ENCODE measurements at regions not wholly inside any gene's neighbourhood (a gene's known extent, or its start where the extent isn't known, plus 50 kb on each side); places are given as distances from the start of the nearest gene placed in this dataset.

- DNase-seq: no peak
Measured at GRCh38 chr22:49371325-49372110, 456.2 kb downstream of the BRD1 start.

- DNase-seq: no peak
Measured at GRCh38 chr22:49370627-49371301, 456.9 kb downstream of the BRD1 start.

- DNase-seq: no peak
Measured at GRCh38 chr22:49369726-49370626, 457.7 kb downstream of the BRD1 start.

GRCh38 chr22:49368976-49369725 lies 458.5 kb downstream of the BRD1 start:
- no peak for DNase-seq

- DNase-seq: no peak
Measured at GRCh38 chr22:49368221-49368975, 459.3 kb downstream of the BRD1 start.

- DNase-seq: no peak
Measured at GRCh38 chr22:49367041-49367697, 460.5 kb downstream of the BRD1 start.

- no peak for DNase-seq
Measured at GRCh38 chr22:49366437-49366836, 461.2 kb downstream of the BRD1 start.

- no peak for DNase-seq
Measured at GRCh38 chr22:49365910-49366309, 461.8 kb downstream of the BRD1 start.

GRCh38 chr22:49365191-49365837 lies 462.4 kb downstream of the BRD1 start:
- DNase-seq: no peak

- no peak for DNase-seq
Measured at GRCh38 chr22:49364398-49364797, 463.3 kb downstream of the BRD1 start.

- DNase-seq: no peak
Measured at GRCh38 chr22:49363526-49364230, 464.0 kb downstream of the BRD1 start.

- DNase-seq: no peak
Measured at GRCh38 chr22:49362211-49362839, 465.3 kb downstream of the BRD1 start.

- DNase-seq: no peak
Measured at GRCh38 chr22:49361164-49361563, 466.5 kb downstream of the BRD1 start.

- DNase-seq: no peak
Measured at GRCh38 chr22:49360746-49361145, 466.9 kb downstream of the BRD1 start.

- DNase-seq: no peak
Measured at GRCh38 chr22:49359076-49359475, 468.6 kb downstream of the BRD1 start.

GRCh38 chr22:49357661-49358440 lies 469.8 kb downstream of the BRD1 start:
- no peak for DNase-seq

GRCh38 chr22:49356428-49356827 lies 471.2 kb downstream of the BRD1 start:
- DNase-seq: no peak

GRCh38 chr22:49355211-49355920 lies 472.3 kb downstream of the BRD1 start:
- DNase-seq: no peak
